PC-3 (cell line): ENCODE measurements at regions not wholly inside any gene's neighbourhood (a gene's known extent, or its start where the extent isn't known, plus 50 kb on each side); places are given as distances from the start of the nearest gene placed in this dataset.

Experiments used
- CTCF ChIP-seq: fragments of 300-600 bp; sonication (generic); conservative IDR thresholded peaks from 2 replicates; pipeline ENCODE4 v1.5.1; 2017; ENCODE audit warnings: antibody characterized with exemption, low read depth, mild to moderate bottlenecking, low read length
- EZH2phosphoT487 ChIP-seq: fragments of 300-600 bp; sonication (generic); IDR thresholded peaks from 2 replicates; pipeline ENCODE4 v1.6.1; 2018; ENCODE audit warnings: mild to moderate bottlenecking, antibody characterized with exemption, low read length, borderline replicate concordance

GRCh38 chr4:74660866-74661265, 133.5 kb downstream of the BTC start:
- TF ChIP-seq EZH2phosphoT487: no peak
- TF ChIP-seq CTCF: no peak
